SK-N-SH (cell line): ENCODE measurements at regions not wholly inside any gene's neighbourhood (a gene's known extent, or its start where the extent isn't known, plus 50 kb on each side); places are given as distances from the start of the nearest gene placed in this dataset.

Source experiments
- CTCF ChIA-PET: fragments of 300-600, 350-600 bp; formaldehyde crosslinking; extraction: SDS; loops from one replicate; lab custom pipeline; 2021; lab: Yijun Ruan, JAX
- POLR2A ChIA-PET: fragments of 350-600 bp; sonication (Branson Sonifier 250); formaldehyde crosslinking; extraction: SDS; loops from one replicate; lab custom pipeline; 2020; ENCODE audit warnings: antibody characterized with exemption, inconsistent platforms; lab: Yijun Ruan, JAX
- DNase-seq: peaks from one replicate; pipeline ENCODE4 v3.0.0; 2012
- H2AFZ ChIP-seq: fragments of 200-600 bp; sonication (generic); 2 replicates; pipeline ENCODE4 v1.8.1; 2016; ENCODE audit warnings: antibody characterized with exemption, mild to moderate bottlenecking, low read depth
- H3F3A ChIP-seq: fragments of 200-600 bp; sonication (generic); replicated peaks from 2 replicates; pipeline ENCODE3; 2016; ENCODE audit warnings: antibody characterized with exemption, mild to moderate bottlenecking; ENCODE audit not compliant: insufficient read depth
- H3K27ac ChIP-seq, 2 experiments: fragments of 200-500 bp in 1 of 2; fragments of 200-600 bp in 1 of 2; sonication (Bioruptor generic) in 1 of 2; sonication (generic), shearing (Covaris generic) in 1 of 2; 2 replicates each; pipeline versions ENCODE4 v1.5.1 to v1.6.1; 2014 to 2016; ENCODE audit warnings: low read depth in 2 of 2, inconsistent platforms in 1 of 2, low read length in 1 of 2, mild to moderate bottlenecking in 1 of 2, mixed read lengths in 1 of 2
- H3K27me3 ChIP-seq: fragments of 200-600 bp; sonication (generic), shearing (Covaris generic); 2 replicates; pipeline ENCODE4 v1.6.1; 2016; ENCODE audit warnings: mixed run types; ENCODE audit not compliant: insufficient read depth
- H3K36me3 ChIP-seq, 2 experiments: fragments of 200-500 bp in 1 of 2; fragments of 200-600 bp in 1 of 2; sonication (Bioruptor generic) in 1 of 2; sonication (generic) in 1 of 2; replicated peaks in 1 of 2; 2 replicates each; pipeline versions ENCODE3 to v1.5.1; 2014 to 2016; ENCODE audit warnings: low read length in 1 of 2, mild to moderate bottlenecking in 1 of 2; ENCODE audit not compliant: insufficient read depth in 2 of 2, control insufficient read depth in 1 of 2
- H3K4me1 ChIP-seq, 2 experiments: fragments of 200-500 bp in 1 of 2; fragments of 200-600 bp in 1 of 2; sonication (Bioruptor generic) in 1 of 2; sonication (generic), shearing (Covaris generic) in 1 of 2; 2 replicates each; pipeline versions ENCODE4 v1.5.1 to v1.6.1; 2014 to 2016; ENCODE audit warnings: low read depth in 1 of 2, low read length in 1 of 2, mixed run types in 1 of 2; ENCODE audit not compliant: insufficient read depth in 2 of 2, control insufficient read depth in 1 of 2
- H3K4me2 ChIP-seq: fragments of 200-600 bp; sonication (generic), shearing (Covaris generic); 2 replicates; pipeline ENCODE4 v1.6.1; 2017; ENCODE audit warnings: mixed run types
- H3K4me3 ChIP-seq, 2 experiments: fragments of 200-500 bp in 1 of 2; fragments of 200-600 bp in 1 of 2; sonication (Bioruptor generic) in 1 of 2; sonication (generic), shearing (Covaris generic) in 1 of 2; 2 replicates each; pipeline versions ENCODE4 v1.5.1 to v1.8.1; 2014 to 2016; ENCODE audit warnings: low read depth in 2 of 2, inconsistent platforms in 1 of 2, low read length in 1 of 2, mild to moderate bottlenecking in 1 of 2, mixed read lengths in 1 of 2, moderate library complexity in 1 of 2
- H3K79me2 ChIP-seq: fragments of 200-600 bp; sonication (generic); 2 replicates; pipeline ENCODE4 v1.8.1; 2017; ENCODE audit warnings: mild to moderate bottlenecking; ENCODE audit not compliant: insufficient read depth
- H3K9ac ChIP-seq: fragments of 200-600 bp; sonication (generic); 2 replicates; pipeline ENCODE4 v1.6.1; 2017; ENCODE audit warnings: mixed run types
- H3K9me2 ChIP-seq: fragments of 200-600 bp; sonication (generic); 2 replicates; pipeline ENCODE4 v1.6.1; 2017; ENCODE audit warnings: mixed run types
- H3K9me3 ChIP-seq: fragments of 200-600 bp; sonication (generic); 2 replicates; pipeline ENCODE4 v1.6.1; 2017; ENCODE audit warnings: mixed run types, mild to moderate bottlenecking, moderate library complexity
- H4K20me1 ChIP-seq: fragments of 200-600 bp; sonication (generic); 2 replicates; pipeline ENCODE4 v1.6.1; 2017; ENCODE audit warnings: mild to moderate bottlenecking, mixed run types; ENCODE audit not compliant: insufficient read depth
- FOXJ3 ChIP-seq: sonication (generic); formaldehyde crosslinking; IDR thresholded peaks from 2 replicates; pipeline ENCODE4 v1.5.1; 2020; ENCODE audit warnings: mild to moderate bottlenecking, missing genetic modification reagents
- FOXM1 ChIP-seq: IDR thresholded peaks from 2 replicates; pipeline ENCODE4 v1.4.0; 2012; ENCODE audit warnings: low read depth, mild to moderate bottlenecking
- GABPA ChIP-seq: IDR thresholded peaks from 2 replicates; pipeline ENCODE4 v1.4.0; 2012; ENCODE audit warnings: low read depth, mild to moderate bottlenecking
- SMC3 ChIP-seq: IDR thresholded peaks from 2 replicates; pipeline ENCODE4 v1.6.1; 2012; ENCODE audit warnings: low read depth, low read length, improper control_type of control experiment
- TCF12 ChIP-seq: IDR thresholded peaks from 2 replicates; pipeline ENCODE4 v1.4.0; 2012
- TEAD4 ChIP-seq: IDR thresholded peaks from 2 replicates; pipeline ENCODE4 v1.4.0; 2012; ENCODE audit warnings: mild to moderate bottlenecking, borderline replicate concordance; ENCODE audit not compliant: insufficient read depth
- YY1 ChIP-seq: IDR thresholded peaks from 2 replicates; pipeline ENCODE4 v1.4.0; 2012; ENCODE audit warnings: low read depth, mild to moderate bottlenecking
- WGBS: methylation state at CpG from one replicate; pipeline ENCODE4 v1.1.6; 2017; ENCODE audit warnings: low lambda C conversion rate; 5-methylcytosine and 5-hydroxymethylcytosine counted together
- TF ChIP-seq, protein P1 (sequence below): IDR thresholded peaks from 2 replicates; pipeline ENCODE4 v1.4.0; 2012; ENCODE audit warnings: low read depth, borderline replicate concordance
- TF ChIP-seq, protein P2 (sequence below): IDR thresholded peaks from 2 replicates; pipeline ENCODE4 v1.4.0; 2012; ENCODE audit warnings: low read depth, borderline replicate concordance
- TF ChIP-seq, protein P3 (sequence below): fragments of 150-350 bp; IDR thresholded peaks from 2 replicates; pipeline ENCODE4 v1.6.1; 2016; ENCODE audit warnings: mild to moderate bottlenecking, low read depth, low read length
- TF ChIP-seq, protein P4 (sequence below): IDR thresholded peaks from 2 replicates; pipeline ENCODE4 v1.6.1; 2012; ENCODE audit warnings: mild to moderate bottlenecking, low read depth, low read length, moderate library complexity
- TF ChIP-seq, protein P5 (sequence below): fragments of 200-600 bp; sonication (generic); IDR thresholded peaks from 2 replicates; pipeline ENCODE4 v1.6.1; 2017; ENCODE audit warnings: antibody characterized with exemption, mild to moderate bottlenecking, moderate library complexity
- TF ChIP-seq, protein P6 (sequence below): IDR thresholded peaks from 2 replicates; pipeline ENCODE4 v1.4.0; 2012; ENCODE audit warnings: low read depth

DNA sequence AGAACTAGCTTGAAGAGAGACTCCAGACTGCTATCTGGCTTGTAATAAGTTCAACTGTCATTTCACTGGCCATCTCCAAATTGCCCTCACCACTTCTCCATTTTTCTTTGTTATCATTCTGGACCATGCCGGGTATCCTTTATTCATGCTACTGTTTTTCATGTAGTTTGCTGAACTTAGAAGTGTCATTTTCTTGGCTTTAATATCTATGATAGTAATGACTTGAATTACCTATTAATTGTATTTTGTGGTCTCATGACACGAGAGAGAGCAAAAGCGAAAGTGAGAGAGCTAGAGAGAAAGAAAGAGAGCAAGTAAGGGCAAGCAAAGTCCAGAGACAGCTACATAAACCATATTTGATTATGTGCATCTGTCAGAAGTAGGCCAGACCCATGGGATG is 184.9 kb upstream of the ATP1B1 start:
- H2AFZ ChIP-seq, result no peak overlapping the region
- no peaks in the 10 kb centered on the region for H3K9me2 ChIP-seq
- CTCF ChIA-PET, result no interaction called here

DNA sequence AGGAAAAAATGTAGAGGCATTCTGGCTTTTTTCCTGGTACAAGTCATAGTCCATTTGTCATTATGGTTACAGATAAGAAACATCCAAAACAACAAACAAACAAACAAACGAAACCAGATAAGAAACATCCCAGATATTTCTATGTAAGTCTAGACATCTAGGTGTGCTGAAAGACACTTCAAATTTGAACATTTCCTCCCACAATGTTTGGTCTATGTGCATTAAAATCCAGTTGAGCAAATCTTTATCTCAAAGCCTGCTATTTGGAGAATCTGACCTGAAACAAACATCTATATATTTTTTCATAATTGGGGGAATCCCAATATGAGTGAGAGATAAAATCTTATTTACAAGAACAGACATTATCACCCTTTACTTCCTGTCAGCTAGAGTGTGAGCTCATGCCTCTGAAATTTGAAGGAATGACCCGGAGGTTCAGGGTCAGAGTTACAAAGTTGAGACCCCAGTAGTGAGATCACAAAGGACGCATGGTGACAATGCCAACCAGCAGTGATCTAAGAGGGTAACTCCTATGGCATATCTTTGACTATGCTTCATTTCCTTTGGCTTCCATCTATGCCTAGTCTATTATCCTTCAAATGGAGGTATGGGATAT is 182.9 kb upstream of the ATP1B1 start:
- Histone ChIP-seq H2AFZ (no peak overlapping the region), H4K20me1 (no peaks in the 10 kb centered on the region), H3K9me2 (no peaks in the 10 kb centered on the region), H3K4me3 (no peak overlapping the region), H3K4me1 (no peaks in the 10 kb centered on the region; a peak in 1 of 4 replicates), H3K27me3 (no peaks in the 10 kb centered on the region), H3K9ac (no peak overlapping the region), H3K36me3 (no peaks in the 10 kb centered on the region), H3K9me3 (no peaks in the 10 kb centered on the region), H3K79me2 (no peaks in the 10 kb centered on the region), H3F3A (no peaks in the 10 kb centered on the region), H3K27ac (no peak overlapping the region), H3K4me2 (no peak overlapping the region)
- ChIA-PET POLR2A (no interaction called here), CTCF (no interaction called here)
- TF ChIP-seq TEAD4 (no peak), FOXM1 (no peak), GABPA (no peak), SMC3 (no peak), TCF12 (no peak), YY1 (no peak), FOXJ3 (no peak)
- TF ChIP-seq, protein P1, sequence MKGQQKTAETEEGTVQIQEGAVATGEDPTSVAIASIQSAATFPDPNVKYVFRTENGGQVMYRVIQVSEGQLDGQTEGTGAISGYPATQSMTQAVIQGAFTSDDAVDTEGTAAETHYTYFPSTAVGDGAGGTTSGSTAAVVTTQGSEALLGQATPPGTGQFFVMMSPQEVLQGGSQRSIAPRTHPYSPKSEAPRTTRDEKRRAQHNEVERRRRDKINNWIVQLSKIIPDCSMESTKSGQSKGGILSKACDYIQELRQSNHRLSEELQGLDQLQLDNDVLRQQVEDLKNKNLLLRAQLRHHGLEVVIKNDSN, result no peak
- TF ChIP-seq, protein P2, sequence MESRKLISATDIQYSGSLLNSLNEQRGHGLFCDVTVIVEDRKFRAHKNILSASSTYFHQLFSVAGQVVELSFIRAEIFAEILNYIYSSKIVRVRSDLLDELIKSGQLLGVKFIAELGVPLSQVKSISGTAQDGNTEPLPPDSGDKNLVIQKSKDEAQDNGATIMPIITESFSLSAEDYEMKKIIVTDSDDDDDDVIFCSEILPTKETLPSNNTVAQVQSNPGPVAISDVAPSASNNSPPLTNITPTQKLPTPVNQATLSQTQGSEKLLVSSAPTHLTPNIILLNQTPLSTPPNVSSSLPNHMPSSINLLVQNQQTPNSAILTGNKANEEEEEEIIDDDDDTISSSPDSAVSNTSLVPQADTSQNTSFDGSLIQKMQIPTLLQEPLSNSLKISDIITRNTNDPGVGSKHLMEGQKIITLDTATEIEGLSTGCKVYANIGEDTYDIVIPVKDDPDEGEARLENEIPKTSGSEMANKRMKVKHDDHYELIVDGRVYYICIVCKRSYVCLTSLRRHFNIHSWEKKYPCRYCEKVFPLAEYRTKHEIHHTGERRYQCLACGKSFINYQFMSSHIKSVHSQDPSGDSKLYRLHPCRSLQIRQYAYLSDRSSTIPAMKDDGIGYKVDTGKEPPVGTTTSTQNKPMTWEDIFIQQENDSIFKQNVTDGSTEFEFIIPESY, result no peak
- TF ChIP-seq, protein P3, sequence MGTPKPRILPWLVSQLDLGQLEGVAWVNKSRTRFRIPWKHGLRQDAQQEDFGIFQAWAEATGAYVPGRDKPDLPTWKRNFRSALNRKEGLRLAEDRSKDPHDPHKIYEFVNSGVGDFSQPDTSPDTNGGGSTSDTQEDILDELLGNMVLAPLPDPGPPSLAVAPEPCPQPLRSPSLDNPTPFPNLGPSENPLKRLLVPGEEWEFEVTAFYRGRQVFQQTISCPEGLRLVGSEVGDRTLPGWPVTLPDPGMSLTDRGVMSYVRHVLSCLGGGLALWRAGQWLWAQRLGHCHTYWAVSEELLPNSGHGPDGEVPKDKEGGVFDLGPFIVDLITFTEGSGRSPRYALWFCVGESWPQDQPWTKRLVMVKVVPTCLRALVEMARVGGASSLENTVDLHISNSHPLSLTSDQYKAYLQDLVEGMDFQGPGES, result no peak
- TF ChIP-seq, protein P4, sequence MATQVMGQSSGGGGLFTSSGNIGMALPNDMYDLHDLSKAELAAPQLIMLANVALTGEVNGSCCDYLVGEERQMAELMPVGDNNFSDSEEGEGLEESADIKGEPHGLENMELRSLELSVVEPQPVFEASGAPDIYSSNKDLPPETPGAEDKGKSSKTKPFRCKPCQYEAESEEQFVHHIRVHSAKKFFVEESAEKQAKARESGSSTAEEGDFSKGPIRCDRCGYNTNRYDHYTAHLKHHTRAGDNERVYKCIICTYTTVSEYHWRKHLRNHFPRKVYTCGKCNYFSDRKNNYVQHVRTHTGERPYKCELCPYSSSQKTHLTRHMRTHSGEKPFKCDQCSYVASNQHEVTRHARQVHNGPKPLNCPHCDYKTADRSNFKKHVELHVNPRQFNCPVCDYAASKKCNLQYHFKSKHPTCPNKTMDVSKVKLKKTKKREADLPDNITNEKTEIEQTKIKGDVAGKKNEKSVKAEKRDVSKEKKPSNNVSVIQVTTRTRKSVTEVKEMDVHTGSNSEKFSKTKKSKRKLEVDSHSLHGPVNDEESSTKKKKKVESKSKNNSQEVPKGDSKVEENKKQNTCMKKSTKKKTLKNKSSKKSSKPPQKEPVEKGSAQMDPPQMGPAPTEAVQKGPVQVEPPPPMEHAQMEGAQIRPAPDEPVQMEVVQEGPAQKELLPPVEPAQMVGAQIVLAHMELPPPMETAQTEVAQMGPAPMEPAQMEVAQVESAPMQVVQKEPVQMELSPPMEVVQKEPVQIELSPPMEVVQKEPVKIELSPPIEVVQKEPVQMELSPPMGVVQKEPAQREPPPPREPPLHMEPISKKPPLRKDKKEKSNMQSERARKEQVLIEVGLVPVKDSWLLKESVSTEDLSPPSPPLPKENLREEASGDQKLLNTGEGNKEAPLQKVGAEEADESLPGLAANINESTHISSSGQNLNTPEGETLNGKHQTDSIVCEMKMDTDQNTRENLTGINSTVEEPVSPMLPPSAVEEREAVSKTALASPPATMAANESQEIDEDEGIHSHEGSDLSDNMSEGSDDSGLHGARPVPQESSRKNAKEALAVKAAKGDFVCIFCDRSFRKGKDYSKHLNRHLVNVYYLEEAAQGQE, result no peak
- TF ChIP-seq, protein P5, sequence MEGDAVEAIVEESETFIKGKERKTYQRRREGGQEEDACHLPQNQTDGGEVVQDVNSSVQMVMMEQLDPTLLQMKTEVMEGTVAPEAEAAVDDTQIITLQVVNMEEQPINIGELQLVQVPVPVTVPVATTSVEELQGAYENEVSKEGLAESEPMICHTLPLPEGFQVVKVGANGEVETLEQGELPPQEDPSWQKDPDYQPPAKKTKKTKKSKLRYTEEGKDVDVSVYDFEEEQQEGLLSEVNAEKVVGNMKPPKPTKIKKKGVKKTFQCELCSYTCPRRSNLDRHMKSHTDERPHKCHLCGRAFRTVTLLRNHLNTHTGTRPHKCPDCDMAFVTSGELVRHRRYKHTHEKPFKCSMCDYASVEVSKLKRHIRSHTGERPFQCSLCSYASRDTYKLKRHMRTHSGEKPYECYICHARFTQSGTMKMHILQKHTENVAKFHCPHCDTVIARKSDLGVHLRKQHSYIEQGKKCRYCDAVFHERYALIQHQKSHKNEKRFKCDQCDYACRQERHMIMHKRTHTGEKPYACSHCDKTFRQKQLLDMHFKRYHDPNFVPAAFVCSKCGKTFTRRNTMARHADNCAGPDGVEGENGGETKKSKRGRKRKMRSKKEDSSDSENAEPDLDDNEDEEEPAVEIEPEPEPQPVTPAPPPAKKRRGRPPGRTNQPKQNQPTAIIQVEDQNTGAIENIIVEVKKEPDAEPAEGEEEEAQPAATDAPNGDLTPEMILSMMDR, result no peak
- no peak for DNase-seq
- WGBS, result 73% methylated on average over 3 of the region's 3 CpGs

More for the DNA sequence above, 184.9 kb upstream of the ATP1B1 start:
- no peak overlapping the region for H3K4me3 ChIP-seq
- no peaks in the 10 kb centered on the region for H3K9me3 ChIP-seq
- DNase-seq, result no peak
- H3F3A ChIP-seq, result no peaks in the 10 kb centered on the region
- no peaks in the 10 kb centered on the region for H4K20me1 ChIP-seq
- 84% methylated on average over 3 of the region's 3 CpGs for WGBS
- TF ChIP-seq, protein P6, sequence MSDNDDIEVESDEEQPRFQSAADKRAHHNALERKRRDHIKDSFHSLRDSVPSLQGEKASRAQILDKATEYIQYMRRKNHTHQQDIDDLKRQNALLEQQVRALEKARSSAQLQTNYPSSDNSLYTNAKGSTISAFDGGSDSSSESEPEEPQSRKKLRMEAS, result no peak
- no peaks in the 10 kb centered on the region for H3K79me2 ChIP-seq
- H3K27me3 ChIP-seq, result no peaks in the 10 kb centered on the region
- H3K36me3 ChIP-seq, result no peaks in the 10 kb centered on the region
- POLR2A ChIA-PET, result no interaction called here
- H3K9ac ChIP-seq, result no peak overlapping the region
- peaks cover 0 to 4% of the 10 kb centered on the region in 2 experiments; a peak in 1 of 4 replicates for H3K4me1 ChIP-seq
- no peak overlapping the region for H3K27ac ChIP-seq
- H3K4me2 ChIP-seq, result no peak overlapping the region
